ENCODE measurements at regions not wholly inside any gene's neighbourhood (a gene's known extent, or its start where the extent isn't known, plus 50 kb on each side); places are given as distances from the start of the nearest gene placed in this dataset.

- H3K27ac Mint-ChIP-seq = no peak overlapping the region
- H3K4me3 Mint-ChIP-seq = no peak overlapping the region
Measured at GRCh38 chr2:136433261-136433660, 315.3 kb upstream of the CXCR4 start.

DNA sequence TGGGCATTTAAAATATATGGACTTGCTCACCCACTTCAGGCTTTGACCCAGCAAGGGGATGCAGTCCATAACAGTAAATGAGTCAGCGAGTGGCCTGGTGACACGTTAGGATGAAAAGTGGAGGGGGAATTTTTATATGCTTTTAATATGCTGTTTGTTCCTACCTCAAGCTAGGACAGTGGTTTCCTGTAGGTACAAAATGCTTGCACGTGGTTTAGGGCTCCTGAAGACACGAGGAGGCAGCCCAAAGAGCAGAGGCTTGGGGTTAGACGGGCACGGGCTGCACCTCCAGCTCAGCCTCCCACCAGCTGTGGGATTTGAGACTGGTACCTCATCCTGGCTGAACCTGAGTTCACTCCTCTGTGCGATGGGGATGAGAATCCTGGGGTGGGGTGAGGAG is 306.2 kb upstream of the CXCR4 start:
- Mint-ChIP-seq H3K4me1 (ENCODE audit: low read depth) (peaks cover 19% of the 10 kb centered on the region), H3K27me3 (ENCODE audit: low read depth) (peaks cover 42% of the 10 kb centered on the region), H3K36me3 (ENCODE audit: low read depth) (no peaks in the 10 kb centered on the region), H3K27ac (no peak overlapping the region), H3K9me3 (no peaks in the 10 kb centered on the region), H3K4me3 (peak overlapping the region; percentile 85)
- DNase-seq (ENCODE audit: low spot score) = no peak

More at GRCh38 chr2:136433261-136433660, 315.3 kb upstream of the CXCR4 start:
- no peaks in the 10 kb centered on the region for H3K4me1 Mint-ChIP-seq (ENCODE audit: low read depth)
- DNase-seq (ENCODE audit: low spot score) = no peak
- no peaks in the 10 kb centered on the region for H3K9me3 Mint-ChIP-seq
- H3K36me3 Mint-ChIP-seq (ENCODE audit: low read depth) = no peaks in the 10 kb centered on the region
- H3K27me3 Mint-ChIP-seq (ENCODE audit: low read depth) = peaks cover 11% of the 10 kb centered on the region

GRCh38 chr2:136423516-136423996 is 305.6 kb upstream of the CXCR4 start:
- Mint-ChIP-seq H3K4me1 (ENCODE audit: low read depth) (peaks cover 19% of the 10 kb centered on the region), H3K4me3 (peak overlapping the region; percentile 85), H3K27ac (peak overlapping the region; percentile 28), H3K9me3 (no peaks in the 10 kb centered on the region), H3K36me3 (ENCODE audit: low read depth) (no peaks in the 10 kb centered on the region), H3K27me3 (ENCODE audit: low read depth) (peaks cover 48% of the 10 kb centered on the region)
- DNase-seq (ENCODE audit: low spot score) = peak; percentile 78

- Mint-ChIP-seq H3K4me3 (peak overlapping the region; percentile 18), H3K27ac (no peak overlapping the region), H3K9me3 (no peaks in the 10 kb centered on the region), H3K36me3 (ENCODE audit: low read depth) (no peaks in the 10 kb centered on the region), H3K27me3 (ENCODE audit: low read depth) (peaks cover 58% of the 10 kb centered on the region), H3K4me1 (ENCODE audit: low read depth) (peaks cover 19% of the 10 kb centered on the region)
- no peak for DNase-seq (ENCODE audit: low spot score)
Measured at GRCh38 chr2:136422512-136422911, 304.6 kb upstream of the CXCR4 start.

DNA sequence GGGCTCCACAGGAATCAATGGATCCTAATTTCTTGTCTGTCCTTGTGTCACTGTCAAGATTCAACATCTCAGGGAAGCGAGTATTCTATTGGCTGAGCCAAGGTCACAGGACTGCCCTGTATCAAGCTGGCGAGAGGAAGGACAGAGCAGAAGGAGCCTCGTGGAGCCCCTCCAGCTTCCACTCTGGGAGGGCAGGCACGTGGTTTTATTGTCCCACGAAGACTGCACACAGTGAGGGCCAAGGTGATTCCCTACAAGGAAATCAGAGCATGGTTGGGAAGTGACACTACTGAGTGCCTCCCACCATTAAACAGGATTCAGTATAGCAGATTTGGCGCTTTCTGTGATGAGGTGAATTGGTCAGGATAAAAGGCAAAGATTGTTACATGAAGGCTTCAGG is 302.4 kb upstream of the CXCR4 start:
- H3K36me3 Mint-ChIP-seq (ENCODE audit: low read depth) = no peaks in the 10 kb centered on the region
- no peak for DNase-seq (ENCODE audit: low spot score)
- no peak overlapping the region for H3K27ac Mint-ChIP-seq
- no peak overlapping the region for H3K4me3 Mint-ChIP-seq
- H3K4me1 Mint-ChIP-seq (ENCODE audit: low read depth) = peaks cover 19% of the 10 kb centered on the region
- H3K27me3 Mint-ChIP-seq (ENCODE audit: low read depth) = peaks cover 51% of the 10 kb centered on the region
- H3K9me3 Mint-ChIP-seq = no peaks in the 10 kb centered on the region

- H3K4me1 Mint-ChIP-seq (ENCODE audit: low read depth) = no peaks in the 10 kb centered on the region
- no peak for DNase-seq (ENCODE audit: low spot score)
- H3K27me3 Mint-ChIP-seq (ENCODE audit: low read depth) = peaks cover 50% of the 10 kb centered on the region
- no peaks in the 10 kb centered on the region for H3K9me3 Mint-ChIP-seq
- H3K27ac Mint-ChIP-seq = no peak overlapping the region
- no peak overlapping the region for H3K4me3 Mint-ChIP-seq
- no peaks in the 10 kb centered on the region for H3K36me3 Mint-ChIP-seq (ENCODE audit: low read depth)
Measured at GRCh38 chr2:136411946-136412345, 294.0 kb upstream of the CXCR4 start.

- H3K4me1 Mint-ChIP-seq (ENCODE audit: low read depth) = no peaks in the 10 kb centered on the region
- no peak overlapping the region for H3K4me3 Mint-ChIP-seq
- no peaks in the 10 kb centered on the region for H3K36me3 Mint-ChIP-seq (ENCODE audit: low read depth)
- H3K27ac Mint-ChIP-seq = no peak overlapping the region
- H3K9me3 Mint-ChIP-seq = no peaks in the 10 kb centered on the region
- H3K27me3 Mint-ChIP-seq (ENCODE audit: low read depth) = peaks cover 48% of the 10 kb centered on the region
- no peak for DNase-seq (ENCODE audit: low spot score)
Measured at GRCh38 chr2:136410673-136411072, 292.7 kb upstream of the CXCR4 start.

DNA sequence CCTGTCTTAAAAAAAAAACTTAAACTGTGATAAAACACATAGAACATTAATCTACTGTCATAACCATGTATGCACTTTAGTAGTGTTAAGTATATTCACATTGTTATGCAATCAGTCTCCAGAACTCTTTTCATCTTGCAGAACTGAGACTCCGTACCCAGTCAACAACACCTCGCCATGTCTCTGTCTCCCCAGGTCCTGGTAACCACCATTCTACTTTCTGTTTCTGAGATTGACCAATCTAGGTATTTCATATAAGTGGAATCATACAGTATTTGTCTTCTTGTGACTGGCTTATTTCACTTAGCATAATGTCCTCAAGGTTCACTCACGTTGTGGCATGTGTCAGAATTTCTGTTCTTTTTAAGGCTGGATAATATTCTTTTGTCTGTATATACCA is 290.8 kb upstream of the CXCR4 start:
- peaks cover 55% of the 10 kb centered on the region for H3K27me3 Mint-ChIP-seq (ENCODE audit: low read depth)
- H3K4me1 Mint-ChIP-seq (ENCODE audit: low read depth) = no peaks in the 10 kb centered on the region
- H3K36me3 Mint-ChIP-seq (ENCODE audit: low read depth) = no peaks in the 10 kb centered on the region
- no peak overlapping the region for H3K27ac Mint-ChIP-seq
- no peak for DNase-seq (ENCODE audit: low spot score)
- no peak overlapping the region for H3K4me3 Mint-ChIP-seq
- H3K9me3 Mint-ChIP-seq = no peaks in the 10 kb centered on the region

DNA sequence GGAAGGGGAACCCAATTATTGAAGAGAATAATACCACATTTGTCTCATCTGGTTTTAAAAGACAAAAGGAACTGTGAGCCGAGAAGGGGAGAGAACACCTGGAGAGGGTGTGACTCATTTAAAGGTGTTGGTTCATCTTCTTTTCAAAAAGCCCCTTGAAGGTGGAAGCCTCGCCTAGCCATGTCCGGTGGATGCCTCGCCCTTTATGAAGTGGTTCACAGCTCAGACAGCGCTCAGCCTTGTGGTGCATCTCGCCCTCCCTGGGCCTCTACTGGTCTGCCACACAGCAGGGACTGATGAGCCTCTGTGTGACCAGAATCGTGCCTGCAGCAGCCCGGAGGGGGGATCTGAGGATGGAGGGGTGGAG is 290.0 kb upstream of the CXCR4 start:
- Mint-ChIP-seq H3K9me3 (no peaks in the 10 kb centered on the region), H3K36me3 (ENCODE audit: low read depth) (no peaks in the 10 kb centered on the region), H3K27ac (no peak overlapping the region), H3K4me1 (ENCODE audit: low read depth) (no peaks in the 10 kb centered on the region), H3K4me3 (no peak overlapping the region), H3K27me3 (ENCODE audit: low read depth) (peaks cover 52% of the 10 kb centered on the region)
- DNase-seq (ENCODE audit: low spot score) = no peak

- no peaks in the 10 kb centered on the region for H3K36me3 Mint-ChIP-seq (ENCODE audit: low read depth)
- no peak overlapping the region for H3K27ac Mint-ChIP-seq
- H3K9me3 Mint-ChIP-seq = no peaks in the 10 kb centered on the region
- H3K27me3 Mint-ChIP-seq (ENCODE audit: low read depth) = peaks cover 50% of the 10 kb centered on the region
- H3K4me1 Mint-ChIP-seq (ENCODE audit: low read depth) = no peaks in the 10 kb centered on the region
- DNase-seq (ENCODE audit: low spot score) = no peak
- H3K4me3 Mint-ChIP-seq = no peak overlapping the region
Measured at GRCh38 chr2:136407117-136407951, 289.4 kb upstream of the CXCR4 start.

GRCh38 chr2:136404925-136405324 is 287.0 kb upstream of the CXCR4 start:
- H3K9me3 Mint-ChIP-seq = no peaks in the 10 kb centered on the region
- no peaks in the 10 kb centered on the region for H3K36me3 Mint-ChIP-seq (ENCODE audit: low read depth)
- H3K27ac Mint-ChIP-seq = no peak overlapping the region
- DNase-seq (ENCODE audit: low spot score) = no peak
- no peak overlapping the region for H3K4me3 Mint-ChIP-seq
- peaks cover 58% of the 10 kb centered on the region for H3K27me3 Mint-ChIP-seq (ENCODE audit: low read depth)
- no peaks in the 10 kb centered on the region for H3K4me1 Mint-ChIP-seq (ENCODE audit: low read depth)

DNA sequence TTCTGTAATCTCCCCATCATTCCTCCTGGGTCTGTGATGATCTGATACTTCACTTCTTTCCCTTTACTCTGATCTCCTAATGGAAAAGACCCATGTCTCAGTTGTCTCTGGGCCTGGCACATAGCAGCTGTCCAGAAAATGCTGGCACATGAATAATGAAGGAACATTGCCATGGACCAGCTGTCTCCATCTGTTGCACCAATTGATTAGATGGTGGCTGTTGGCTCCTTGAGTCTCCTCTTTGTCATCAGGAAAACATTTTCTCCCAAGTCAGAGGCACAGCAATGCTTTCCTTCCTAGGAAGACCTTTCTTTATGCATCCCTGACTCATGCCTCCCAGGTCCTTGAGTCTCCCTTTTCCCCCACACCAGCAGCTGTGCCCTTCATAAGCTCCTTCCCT is 286.2 kb upstream of the CXCR4 start:
- Mint-ChIP-seq H3K27ac (no peak overlapping the region), H3K27me3 (ENCODE audit: low read depth) (peaks cover 54% of the 10 kb centered on the region), H3K36me3 (ENCODE audit: low read depth) (no peaks in the 10 kb centered on the region), H3K4me3 (no peak overlapping the region), H3K9me3 (no peaks in the 10 kb centered on the region), H3K4me1 (ENCODE audit: low read depth) (no peaks in the 10 kb centered on the region)
- no peak for DNase-seq (ENCODE audit: low spot score)

DNA sequence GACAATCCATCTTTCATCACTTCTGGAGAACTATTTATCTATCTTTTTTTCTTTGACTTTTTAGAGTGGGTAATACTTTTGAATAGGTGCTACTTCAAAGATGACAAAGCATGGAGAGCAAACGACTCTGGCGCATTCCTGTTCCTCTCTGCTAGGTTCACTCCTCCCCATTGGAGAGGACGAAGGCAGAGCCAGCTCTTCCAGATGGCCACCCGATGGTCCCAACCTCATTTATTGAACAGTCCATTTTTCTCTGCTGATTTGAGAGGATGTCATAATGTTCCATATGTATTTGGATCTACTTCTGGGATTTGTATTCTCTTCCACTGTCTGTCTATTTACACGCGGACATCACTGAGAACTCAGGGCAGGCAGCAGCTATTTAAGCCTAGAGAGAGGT is 284.3 kb upstream of the CXCR4 start:
- no peak overlapping the region for H3K27ac Mint-ChIP-seq
- no peaks in the 10 kb centered on the region for H3K36me3 Mint-ChIP-seq (ENCODE audit: low read depth)
- H3K4me1 Mint-ChIP-seq (ENCODE audit: low read depth) = no peaks in the 10 kb centered on the region
- no peaks in the 10 kb centered on the region for H3K9me3 Mint-ChIP-seq
- DNase-seq (ENCODE audit: low spot score) = no peak
- H3K27me3 Mint-ChIP-seq (ENCODE audit: low read depth) = peaks cover 41% of the 10 kb centered on the region
- H3K4me3 Mint-ChIP-seq = no peak overlapping the region

GRCh38 chr2:136399667-136400289 is 281.8 kb upstream of the CXCR4 start:
- Mint-ChIP-seq H3K36me3 (ENCODE audit: low read depth) (no peaks in the 10 kb centered on the region), H3K27me3 (ENCODE audit: low read depth) (peaks cover 32% of the 10 kb centered on the region), H3K4me3 (no peak overlapping the region), H3K9me3 (no peaks in the 10 kb centered on the region), H3K27ac (no peak overlapping the region), H3K4me1 (ENCODE audit: low read depth) (peaks cover 8% of the 10 kb centered on the region)
- DNase-seq (ENCODE audit: low spot score) = no peak
